IPS-NIHi7 (cell line): ENCODE measurements at regions not wholly inside any gene's neighbourhood (a gene's known extent, or its start where the extent isn't known, plus 50 kb on each side); places are given as distances from the start of the nearest gene placed in this dataset.

ENCODE experiments used
- DNase-seq: peaks from one replicate; pipeline ENCODE4 v3.0.0; 2012; ENCODE audit warnings: mixed read lengths; ENCODE audit errors: extremely low spot score

GRCh38 chr4:41318839-41319530, 62.3 kb downstream of the UCHL1 start:
- DNase-seq, result no peak

GRCh38 chr4:41319553-41319952, 62.8 kb downstream of the UCHL1 start:
- no peak for DNase-seq

- DNase-seq, result no peak
Measured at GRCh38 chr4:41320278-41320677, 63.5 kb downstream of the UCHL1 start.

GRCh38 chr4:41320786-41321185, 64.1 kb downstream of the UCHL1 start:
- no peak for DNase-seq

GRCh38 chr4:41321216-41321945, 64.7 kb downstream of the UCHL1 start:
- DNase-seq, result no peak

- no peak for DNase-seq
Measured at GRCh38 chr4:41322617-41323016, 65.9 kb downstream of the UCHL1 start.

- no peak for DNase-seq
Measured at GRCh38 chr4:41323179-41323578, 66.5 kb downstream of the UCHL1 start.

GRCh38 chr4:41323706-41324105, 67.0 kb downstream of the UCHL1 start:
- no peak for DNase-seq

GRCh38 chr4:41324861-41325260, 68.1 kb downstream of the UCHL1 start:
- DNase-seq, result no peak

- DNase-seq, result no peak
Measured at GRCh38 chr4:41325901-41326300, 69.2 kb downstream of the UCHL1 start.

- DNase-seq, result no peak
Measured at GRCh38 chr4:41326776-41327175, 70.0 kb downstream of the UCHL1 start.

- no peak for DNase-seq
Measured at GRCh38 chr4:41327770-41328169, 71.0 kb downstream of the UCHL1 start.

- DNase-seq, result no peak
Measured at GRCh38 chr4:41329361-41329760, 72.6 kb downstream of the UCHL1 start.

- no peak for DNase-seq
Measured at GRCh38 chr4:41331224-41331623, 74.5 kb downstream of the UCHL1 start.

GRCh38 chr4:41332510-41333054, 75.9 kb downstream of the UCHL1 start:
- no peak for DNase-seq

- DNase-seq, result no peak
Measured at GRCh38 chr4:41334182-41334581, 77.5 kb downstream of the UCHL1 start.

GRCh38 chr4:41339812-41340809, 83.4 kb downstream of the UCHL1 start:
- DNase-seq, result peak; percentile 71

GRCh38 chr4:41346306-41347061, 89.8 kb downstream of the UCHL1 start:
- DNase-seq, result no peak

- DNase-seq, result no peak
Measured at GRCh38 chr4:41349021-41349420, 92.3 kb downstream of the UCHL1 start.

GRCh38 chr4:41358647-41359421, 102.1 kb downstream of the UCHL1 start:
- DNase-seq, result peak; percentile 78
